ENCODE measurements at regions not wholly inside any gene's neighbourhood (a gene's known extent, or its start where the extent isn't known, plus 50 kb on each side); places are given as distances from the start of the nearest gene placed in this dataset.
"Not testable (repeated sequence)": the region's sequence is repeated elsewhere in the genome, so short reads cannot be mapped to it uniquely, and the experiment has no call there.

GRCh38 chr18:62644773-62645172 is 70.6 kb upstream of the PHLPP1 start:
- TF ChIP-seq CREB5 (CRISPR knock-in tag; IDR thresholded peaks at IDR 0.05; ENCODE audit: low read depth) (no peak), BACH2 (CRISPR knock-in tag; IDR thresholded peaks at IDR 0.05; ENCODE audit: borderline replicate concordance) (no peak), ZNF8 (CRISPR knock-in tag; IDR thresholded peaks at IDR 0.05) (no peak), PATZ1 (CRISPR knock-in tag; IDR thresholded peaks at IDR 0.05; ENCODE audit: borderline replicate concordance) (no peak)
- ATAC-seq, result no peak

GRCh38 chr18:62647179-62647578 is 68.2 kb upstream of the PHLPP1 start:
- no peak for TF ChIP-seq ARNTL (CRISPR knock-in tag; IDR thresholded peaks at IDR 0.05; ENCODE audit: borderline replicate concordance, low read depth)
- no peak for TF ChIP-seq PPARA (CRISPR knock-in tag; IDR thresholded peaks at IDR 0.05; ENCODE audit: borderline replicate concordance)
- no peak for TF ChIP-seq OSR1 (CRISPR knock-in tag; IDR thresholded peaks at IDR 0.05)
- TF ChIP-seq ZFP30 (CRISPR knock-in tag; IDR thresholded peaks at IDR 0.05), result no peak
- no peak for TF ChIP-seq ZNF70 (CRISPR knock-in tag; IDR thresholded peaks at IDR 0.05)
- ATAC-seq, result no peak

- ATAC-seq, result no peak
- TF ChIP-seq ZNF8 (CRISPR knock-in tag; IDR thresholded peaks at IDR 0.05) (no peak), ZFP30 (CRISPR knock-in tag; IDR thresholded peaks at IDR 0.05) (no peak), TOX (CRISPR knock-in tag; IDR thresholded peaks at IDR 0.05; ENCODE audit: borderline replicate concordance) (no peak), SNAI2 (CRISPR knock-in tag; IDR thresholded peaks at IDR 0.05) (no peak), GLIS3 (CRISPR knock-in tag; IDR thresholded peaks at IDR 0.05) (no peak)
These were observed 67.2 kb upstream of the PHLPP1 start for GRCh38 chr18:62648045-62648678.

- TF ChIP-seq ZNF8 (CRISPR knock-in tag; IDR thresholded peaks at IDR 0.05), result no peak
- no peak for TF ChIP-seq ISL1 (CRISPR knock-in tag; IDR thresholded peaks at IDR 0.05)
- TF ChIP-seq TSHZ2 (CRISPR knock-in tag; IDR thresholded peaks at IDR 0.05), result no peak
- TF ChIP-seq ZNF565 (CRISPR knock-in tag; conservative IDR thresholded peaks at IDR 0.05; ENCODE audit: low read depth), result no peak
- no peak for TF ChIP-seq POU6F1 (CRISPR knock-in tag; IDR thresholded peaks at IDR 0.05; ENCODE audit: borderline replicate concordance, low read depth)
- no peak for TF ChIP-seq CSDC2 (CRISPR knock-in tag; IDR thresholded peaks at IDR 0.05)
- TF ChIP-seq RARB (CRISPR knock-in tag; IDR thresholded peaks at IDR 0.05), result no peak
- no peak for TF ChIP-seq PPARA (CRISPR knock-in tag; IDR thresholded peaks at IDR 0.05; ENCODE audit: borderline replicate concordance)
- no peak for TF ChIP-seq SNAI2 (CRISPR knock-in tag; IDR thresholded peaks at IDR 0.05)
- no peak for TF ChIP-seq ZC3H10 (CRISPR knock-in tag; IDR thresholded peaks at IDR 0.05)
- no peak for TF ChIP-seq ARNTL (CRISPR knock-in tag; IDR thresholded peaks at IDR 0.05; ENCODE audit: borderline replicate concordance, low read depth)
- ATAC-seq, result no peak
These were observed 63.9 kb upstream of the PHLPP1 start for GRCh38 chr18:62651276-62652056.

- not testable (repeated sequence) for ATAC-seq
These were observed 63.2 kb upstream of the PHLPP1 start for GRCh38 chr18:62652057-62652629.

All from SK-N-SH treated with all-trans-retinoic acid at 6 μM for 48 hours (cell line).